Colonic mucosa (tissue), 4 donors: ENCODE measurements at regions not wholly inside any gene's neighbourhood (a gene's known extent, or its start where the extent isn't known, plus 50 kb on each side); places are given as distances from the start of the nearest gene placed in this dataset.

Experiments used
- DNase-seq: peaks from one replicate; pipeline ENCODE4 v3.0.0-alpha.2; 2020
- H3K27ac ChIP-seq: fragments of 200-600 bp; one replicate; pipeline ENCODE4 v1.8.0; 2021
- H3K27me3 ChIP-seq: fragments of 200-600 bp; one replicate; pipeline ENCODE4 v1.8.0; 2021
- H3K36me3 ChIP-seq: fragments of 200-600 bp; one replicate; pipeline ENCODE4 v1.8.0; 2021
- H3K4me1 ChIP-seq: fragments of 200-600 bp; one replicate; pipeline ENCODE4 v1.8.0; 2021; ENCODE audit warnings: mild to moderate bottlenecking
- H3K4me3 ChIP-seq: fragments of 200-600 bp; one replicate; pipeline ENCODE4 v1.8.0; 2021
- H3K9ac ChIP-seq, 2 donors: one replicate each; pipeline ENCODE4 v1.7.0; 2013; ENCODE audit warnings: control low read depth in 2 of 2, low read depth in 2 of 2, low read length in 2 of 2
- H3K9me3 ChIP-seq: fragments of 200-600 bp; one replicate; pipeline ENCODE4 v1.8.0; 2021
- intact Hi-C: fragments of 100-400 bp; cut with DNase I; formaldehyde crosslinking; loops from one replicate; pipeline ENCODE4 v1.14.1; 2022
- TF ChIP-seq, protein P1 (sequence below): fragments of 200-600 bp; IDR thresholded peaks from one replicate; pipeline ENCODE4 v1.8.0; 2022; ENCODE audit warnings: antibody characterized with exemption, mild to moderate bottlenecking
- donor health status: healthy.
- donor health status: DM: no; HTN: no; CAD: no.
- donor health status: DM: no; HTN: no; CAD: no.

DNA sequence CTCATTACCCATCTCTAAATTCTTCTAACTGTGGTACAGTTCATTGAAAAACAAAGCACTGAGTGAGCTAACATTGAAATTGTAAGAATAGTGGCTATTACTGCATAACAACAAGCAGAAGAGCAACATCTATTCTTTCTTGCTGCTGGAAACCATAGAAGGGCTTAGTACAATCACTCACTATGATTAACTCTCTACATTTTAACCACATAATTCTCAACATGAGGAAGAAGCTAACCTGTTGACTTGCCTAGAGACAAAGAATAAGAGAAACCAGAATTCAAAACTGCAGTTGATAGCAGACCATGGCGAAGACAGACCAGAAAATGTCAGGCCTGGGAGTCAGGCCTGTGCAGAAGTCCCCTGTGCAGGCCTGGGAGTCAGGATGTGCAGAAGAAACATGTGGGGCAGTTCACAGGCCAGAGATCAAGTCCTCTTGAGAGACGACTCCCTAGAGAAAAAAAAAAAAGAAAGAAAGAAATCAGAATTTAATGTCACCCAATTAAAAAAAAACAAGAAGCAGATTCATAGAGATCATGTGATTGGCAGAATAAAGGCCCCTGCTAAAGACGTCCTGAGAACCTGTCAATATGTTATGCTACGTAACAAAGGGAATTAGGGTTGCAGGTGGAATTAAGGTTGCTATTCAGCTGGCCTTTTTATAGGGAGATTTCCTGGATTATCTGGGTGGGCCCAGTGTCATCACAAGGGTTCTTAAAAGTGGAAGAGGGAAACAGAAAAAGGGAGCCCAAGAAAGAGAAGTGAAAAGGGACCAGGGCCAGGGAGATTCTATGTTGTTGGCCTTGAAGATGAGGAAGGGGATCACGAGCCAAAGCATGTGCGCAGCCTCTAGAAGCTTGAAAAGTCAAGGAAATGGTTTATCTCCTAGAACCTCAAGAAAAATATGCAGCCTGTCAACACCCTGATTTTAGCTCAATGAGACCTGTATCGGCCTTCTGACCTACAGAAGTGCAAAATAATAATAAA lies 94.9 kb downstream of the MRPL39 start:
- peak; percentile 19 for DNase-seq
- H3K27me3 ChIP-seq, result no peaks in the 10 kb centered on the region
- no peak overlapping the region for H3K4me3 ChIP-seq
- no peak overlapping the region for H3K27ac ChIP-seq
- TF ChIP-seq, protein P1, sequence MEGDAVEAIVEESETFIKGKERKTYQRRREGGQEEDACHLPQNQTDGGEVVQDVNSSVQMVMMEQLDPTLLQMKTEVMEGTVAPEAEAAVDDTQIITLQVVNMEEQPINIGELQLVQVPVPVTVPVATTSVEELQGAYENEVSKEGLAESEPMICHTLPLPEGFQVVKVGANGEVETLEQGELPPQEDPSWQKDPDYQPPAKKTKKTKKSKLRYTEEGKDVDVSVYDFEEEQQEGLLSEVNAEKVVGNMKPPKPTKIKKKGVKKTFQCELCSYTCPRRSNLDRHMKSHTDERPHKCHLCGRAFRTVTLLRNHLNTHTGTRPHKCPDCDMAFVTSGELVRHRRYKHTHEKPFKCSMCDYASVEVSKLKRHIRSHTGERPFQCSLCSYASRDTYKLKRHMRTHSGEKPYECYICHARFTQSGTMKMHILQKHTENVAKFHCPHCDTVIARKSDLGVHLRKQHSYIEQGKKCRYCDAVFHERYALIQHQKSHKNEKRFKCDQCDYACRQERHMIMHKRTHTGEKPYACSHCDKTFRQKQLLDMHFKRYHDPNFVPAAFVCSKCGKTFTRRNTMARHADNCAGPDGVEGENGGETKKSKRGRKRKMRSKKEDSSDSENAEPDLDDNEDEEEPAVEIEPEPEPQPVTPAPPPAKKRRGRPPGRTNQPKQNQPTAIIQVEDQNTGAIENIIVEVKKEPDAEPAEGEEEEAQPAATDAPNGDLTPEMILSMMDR, result no peak
- no peak overlapping the region for H3K9ac ChIP-seq
- no peaks in the 10 kb centered on the region for H3K9me3 ChIP-seq
- intact Hi-C loops, result no loop called here
- H3K36me3 ChIP-seq, result no peaks in the 10 kb centered on the region
- H3K4me1 ChIP-seq, result no peaks in the 10 kb centered on the region

DNA sequence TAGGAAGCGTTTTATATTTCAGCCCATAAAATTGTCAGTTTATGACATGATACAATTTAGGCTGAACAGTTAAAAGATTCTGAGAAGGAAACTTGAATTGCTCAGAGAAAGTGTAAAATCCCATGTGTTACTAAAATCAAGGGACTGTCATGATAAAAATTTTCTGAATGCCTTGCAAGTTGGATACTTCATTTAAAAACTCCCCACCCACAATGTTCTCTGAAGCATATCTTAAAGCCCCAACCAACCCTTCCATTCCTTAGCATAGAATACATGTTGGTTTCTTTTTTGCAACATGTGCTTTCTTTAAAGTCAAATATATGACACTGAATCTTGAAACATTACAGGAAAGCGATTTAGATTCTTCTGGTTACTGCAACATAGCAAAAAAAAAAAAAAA lies 97.4 kb downstream of the MRPL39 start:
- no peak for DNase-seq
- H3K4me3 ChIP-seq, result no peak overlapping the region
- no peaks in the 10 kb centered on the region for H3K27me3 ChIP-seq
- TF ChIP-seq, protein P1, result no peak
- H3K9ac ChIP-seq, result no peak overlapping the region
- intact Hi-C loops, result no loop called here
- H3K9me3 ChIP-seq, result no peaks in the 10 kb centered on the region
- H3K4me1 ChIP-seq, result no peaks in the 10 kb centered on the region
- no peaks in the 10 kb centered on the region for H3K36me3 ChIP-seq
- no peak overlapping the region for H3K27ac ChIP-seq

DNA sequence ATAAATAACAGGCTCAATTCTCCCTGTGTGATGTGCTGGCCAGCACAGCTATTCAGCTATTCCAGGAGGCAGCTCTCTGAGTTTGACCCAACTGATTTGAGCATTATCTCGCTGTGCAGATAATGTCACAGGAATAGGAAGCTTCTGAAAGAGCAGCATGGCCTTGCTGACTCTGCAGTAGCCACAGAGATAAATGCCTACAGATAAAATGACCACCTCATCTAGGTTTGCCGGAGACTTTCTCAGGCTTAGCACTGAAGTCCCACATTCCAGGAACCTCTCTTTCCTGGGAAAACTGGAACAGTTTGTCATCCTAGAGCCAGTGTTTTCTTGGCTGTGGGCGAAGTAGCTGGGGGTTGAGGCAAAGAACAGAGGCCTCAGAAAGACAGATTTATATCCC lies 98.9 kb downstream of the MRPL39 start:
- Histone ChIP-seq H3K4me1 (no peaks in the 10 kb centered on the region), H3K9me3 (no peaks in the 10 kb centered on the region), H3K4me3 (no peak overlapping the region), H3K36me3 (no peaks in the 10 kb centered on the region), H3K9ac (no peak overlapping the region), H3K27ac (no peak overlapping the region), H3K27me3 (no peaks in the 10 kb centered on the region)
- DNase-seq, result no peak
- intact Hi-C loops, result no loop called here
- TF ChIP-seq, protein P1, result no peak

DNA sequence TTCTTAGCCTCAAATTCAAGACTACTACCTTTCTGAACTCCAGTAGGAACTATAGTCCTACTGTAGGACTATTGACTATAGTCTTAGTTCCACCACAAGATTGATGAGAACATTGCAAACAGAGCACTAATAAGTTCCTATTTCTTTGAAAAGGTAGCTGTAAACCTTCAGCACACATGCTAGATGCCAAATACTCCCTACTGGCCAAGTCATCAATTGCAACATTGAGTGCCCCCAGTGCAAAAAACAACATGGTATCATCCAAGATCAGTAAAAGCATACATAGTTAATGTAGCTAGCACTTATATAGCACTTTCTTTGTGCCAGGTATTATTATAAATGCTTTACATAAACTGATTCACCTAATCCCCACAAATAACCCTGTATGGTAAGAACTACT lies 99.8 kb downstream of the MRPL39 start:
- intact Hi-C loops, result no loop called here
- no peaks in the 10 kb centered on the region for H3K36me3 ChIP-seq
- H3K27ac ChIP-seq, result no peak overlapping the region
- no peaks in the 10 kb centered on the region for H3K9me3 ChIP-seq
- H3K27me3 ChIP-seq, result no peaks in the 10 kb centered on the region
- H3K4me3 ChIP-seq, result no peak overlapping the region
- H3K4me1 ChIP-seq, result no peaks in the 10 kb centered on the region
- H3K9ac ChIP-seq, result no peak overlapping the region
- TF ChIP-seq, protein P1, result no peak
- no peak for DNase-seq

DNA sequence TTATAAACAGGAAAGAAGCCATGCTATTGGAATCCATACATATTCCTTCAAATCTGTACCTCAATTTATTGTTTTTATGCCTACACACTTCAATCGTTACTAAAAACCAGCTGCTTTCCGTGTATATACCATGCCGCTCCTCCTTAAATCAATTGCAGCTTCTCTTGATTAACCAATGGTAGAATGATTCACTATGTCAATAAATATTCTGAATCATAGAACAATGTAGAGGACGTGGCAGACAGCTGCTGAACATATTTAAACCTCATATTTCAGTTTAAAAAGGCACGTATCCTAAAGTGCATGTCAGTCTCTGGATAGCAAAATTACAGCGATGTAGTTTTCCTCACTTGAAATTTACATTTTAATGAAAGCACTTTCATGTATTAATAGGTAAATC lies 100.4 kb downstream of the MRPL39 start:
- Histone ChIP-seq H3K27me3 (no peaks in the 10 kb centered on the region), H3K4me1 (no peaks in the 10 kb centered on the region), H3K36me3 (no peaks in the 10 kb centered on the region), H3K9me3 (no peaks in the 10 kb centered on the region), H3K9ac (no peak overlapping the region), H3K27ac (no peak overlapping the region), H3K4me3 (no peak overlapping the region)
- TF ChIP-seq, protein P1, result no peak
- DNase-seq, result no peak
- intact Hi-C loops, result no loop called here
